Neural cell (in vitro differentiated cells): ENCODE measurements at regions not wholly inside any gene's neighbourhood (a gene's known extent, or its start where the extent isn't known, plus 50 kb on each side); places are given as distances from the start of the nearest gene placed in this dataset.

Source experiments
- EP300 ChIP-seq: fragments of 450-650 bp; conservative IDR thresholded peaks from 2 replicates; pipeline ENCODE4 v1.6.1; 2014; ENCODE audit warnings: antibody characterized with exemption, mild to moderate bottlenecking, moderate library complexity; ENCODE audit not compliant: poor library complexity, severe bottlenecking
- POLR2AphosphoS5 ChIP-seq: IDR thresholded peaks from 2 replicates; pipeline ENCODE4 v1.6.1; 2012
- RAD21 ChIP-seq: fragments of 450-650 bp; conservative IDR thresholded peaks from 2 replicates; pipeline ENCODE4 v1.6.1; 2014; ENCODE audit warnings: antibody characterized with exemption, mild to moderate bottlenecking, moderate library complexity
- TAF1 ChIP-seq: IDR thresholded peaks from 2 replicates; pipeline ENCODE4 v1.6.1; 2012; ENCODE audit warnings: low read depth
- TF ChIP-seq, protein P1 (sequence below): fragments of 450-650 bp; IDR thresholded peaks from 2 replicates; pipeline ENCODE4 v1.5.1; 2014; ENCODE audit warnings: antibody characterized with exemption, mild to moderate bottlenecking, moderate library complexity; ENCODE audit not compliant: poor library complexity, severe bottlenecking
- TF ChIP-seq, protein P2 (sequence below): IDR thresholded peaks from 2 replicates; pipeline ENCODE4 v1.6.1; 2012; ENCODE audit warnings: borderline replicate concordance

DNA sequence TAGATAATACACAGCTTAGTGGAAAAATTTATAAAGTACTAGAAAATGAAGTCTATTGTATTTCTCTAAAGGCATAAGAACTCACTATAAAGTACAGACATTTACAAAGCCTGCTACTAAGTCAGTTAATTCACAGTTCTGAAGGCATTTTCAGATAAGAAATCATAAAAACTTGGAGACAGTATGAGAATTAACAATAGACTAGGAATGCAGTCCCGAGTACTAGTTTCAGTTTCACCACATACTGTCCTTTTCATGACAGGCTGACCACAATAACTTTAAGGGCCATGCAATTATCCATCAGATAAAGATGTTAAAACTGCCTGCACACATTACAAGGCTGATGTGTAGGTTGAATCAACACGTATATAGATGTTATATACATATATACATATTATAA is 362.6 kb upstream of the SMC2 start:
- TF ChIP-seq, protein P1, sequence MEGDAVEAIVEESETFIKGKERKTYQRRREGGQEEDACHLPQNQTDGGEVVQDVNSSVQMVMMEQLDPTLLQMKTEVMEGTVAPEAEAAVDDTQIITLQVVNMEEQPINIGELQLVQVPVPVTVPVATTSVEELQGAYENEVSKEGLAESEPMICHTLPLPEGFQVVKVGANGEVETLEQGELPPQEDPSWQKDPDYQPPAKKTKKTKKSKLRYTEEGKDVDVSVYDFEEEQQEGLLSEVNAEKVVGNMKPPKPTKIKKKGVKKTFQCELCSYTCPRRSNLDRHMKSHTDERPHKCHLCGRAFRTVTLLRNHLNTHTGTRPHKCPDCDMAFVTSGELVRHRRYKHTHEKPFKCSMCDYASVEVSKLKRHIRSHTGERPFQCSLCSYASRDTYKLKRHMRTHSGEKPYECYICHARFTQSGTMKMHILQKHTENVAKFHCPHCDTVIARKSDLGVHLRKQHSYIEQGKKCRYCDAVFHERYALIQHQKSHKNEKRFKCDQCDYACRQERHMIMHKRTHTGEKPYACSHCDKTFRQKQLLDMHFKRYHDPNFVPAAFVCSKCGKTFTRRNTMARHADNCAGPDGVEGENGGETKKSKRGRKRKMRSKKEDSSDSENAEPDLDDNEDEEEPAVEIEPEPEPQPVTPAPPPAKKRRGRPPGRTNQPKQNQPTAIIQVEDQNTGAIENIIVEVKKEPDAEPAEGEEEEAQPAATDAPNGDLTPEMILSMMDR: no peak
- TF ChIP-seq POLR2AphosphoS5 (no peak), TAF1 (no peak), EP300 (no peak), RAD21 (no peak)
- TF ChIP-seq, protein P2, sequence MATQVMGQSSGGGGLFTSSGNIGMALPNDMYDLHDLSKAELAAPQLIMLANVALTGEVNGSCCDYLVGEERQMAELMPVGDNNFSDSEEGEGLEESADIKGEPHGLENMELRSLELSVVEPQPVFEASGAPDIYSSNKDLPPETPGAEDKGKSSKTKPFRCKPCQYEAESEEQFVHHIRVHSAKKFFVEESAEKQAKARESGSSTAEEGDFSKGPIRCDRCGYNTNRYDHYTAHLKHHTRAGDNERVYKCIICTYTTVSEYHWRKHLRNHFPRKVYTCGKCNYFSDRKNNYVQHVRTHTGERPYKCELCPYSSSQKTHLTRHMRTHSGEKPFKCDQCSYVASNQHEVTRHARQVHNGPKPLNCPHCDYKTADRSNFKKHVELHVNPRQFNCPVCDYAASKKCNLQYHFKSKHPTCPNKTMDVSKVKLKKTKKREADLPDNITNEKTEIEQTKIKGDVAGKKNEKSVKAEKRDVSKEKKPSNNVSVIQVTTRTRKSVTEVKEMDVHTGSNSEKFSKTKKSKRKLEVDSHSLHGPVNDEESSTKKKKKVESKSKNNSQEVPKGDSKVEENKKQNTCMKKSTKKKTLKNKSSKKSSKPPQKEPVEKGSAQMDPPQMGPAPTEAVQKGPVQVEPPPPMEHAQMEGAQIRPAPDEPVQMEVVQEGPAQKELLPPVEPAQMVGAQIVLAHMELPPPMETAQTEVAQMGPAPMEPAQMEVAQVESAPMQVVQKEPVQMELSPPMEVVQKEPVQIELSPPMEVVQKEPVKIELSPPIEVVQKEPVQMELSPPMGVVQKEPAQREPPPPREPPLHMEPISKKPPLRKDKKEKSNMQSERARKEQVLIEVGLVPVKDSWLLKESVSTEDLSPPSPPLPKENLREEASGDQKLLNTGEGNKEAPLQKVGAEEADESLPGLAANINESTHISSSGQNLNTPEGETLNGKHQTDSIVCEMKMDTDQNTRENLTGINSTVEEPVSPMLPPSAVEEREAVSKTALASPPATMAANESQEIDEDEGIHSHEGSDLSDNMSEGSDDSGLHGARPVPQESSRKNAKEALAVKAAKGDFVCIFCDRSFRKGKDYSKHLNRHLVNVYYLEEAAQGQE: no peak
